Colonic mucosa (tissue), 4 donors: ENCODE measurements at regions not wholly inside any gene's neighbourhood (a gene's known extent, or its start where the extent isn't known, plus 50 kb on each side); places are given as distances from the start of the nearest gene placed in this dataset.

Experiments used
- DNase-seq: peaks from one replicate; pipeline ENCODE4 v3.0.0-alpha.2; 2020
- H3K27ac ChIP-seq: fragments of 200-600 bp; one replicate; pipeline ENCODE4 v1.8.0; 2021
- H3K27me3 ChIP-seq: fragments of 200-600 bp; one replicate; pipeline ENCODE4 v1.8.0; 2021
- H3K36me3 ChIP-seq: fragments of 200-600 bp; one replicate; pipeline ENCODE4 v1.8.0; 2021
- H3K4me1 ChIP-seq: fragments of 200-600 bp; one replicate; pipeline ENCODE4 v1.8.0; 2021; ENCODE audit warnings: mild to moderate bottlenecking
- H3K4me3 ChIP-seq: fragments of 200-600 bp; one replicate; pipeline ENCODE4 v1.8.0; 2021
- H3K9ac ChIP-seq, 2 donors: one replicate each; pipeline ENCODE4 v1.7.0; 2013; ENCODE audit warnings: control low read depth in 2 of 2, low read depth in 2 of 2, low read length in 2 of 2
- H3K9me3 ChIP-seq: fragments of 200-600 bp; one replicate; pipeline ENCODE4 v1.8.0; 2021
- CTCF ChIP-seq: fragments of 200-600 bp; IDR thresholded peaks from one replicate; pipeline ENCODE4 v1.8.0; 2022; ENCODE audit warnings: antibody characterized with exemption, mild to moderate bottlenecking
- intact Hi-C: fragments of 100-400 bp; cut with DNase I; formaldehyde crosslinking; loops from one replicate; pipeline ENCODE4 v1.14.1; 2022
- donor health status: healthy.
- donor health status: DM: no; HTN: no; CAD: no.
- donor health status: DM: no; HTN: no; CAD: no.

DNA sequence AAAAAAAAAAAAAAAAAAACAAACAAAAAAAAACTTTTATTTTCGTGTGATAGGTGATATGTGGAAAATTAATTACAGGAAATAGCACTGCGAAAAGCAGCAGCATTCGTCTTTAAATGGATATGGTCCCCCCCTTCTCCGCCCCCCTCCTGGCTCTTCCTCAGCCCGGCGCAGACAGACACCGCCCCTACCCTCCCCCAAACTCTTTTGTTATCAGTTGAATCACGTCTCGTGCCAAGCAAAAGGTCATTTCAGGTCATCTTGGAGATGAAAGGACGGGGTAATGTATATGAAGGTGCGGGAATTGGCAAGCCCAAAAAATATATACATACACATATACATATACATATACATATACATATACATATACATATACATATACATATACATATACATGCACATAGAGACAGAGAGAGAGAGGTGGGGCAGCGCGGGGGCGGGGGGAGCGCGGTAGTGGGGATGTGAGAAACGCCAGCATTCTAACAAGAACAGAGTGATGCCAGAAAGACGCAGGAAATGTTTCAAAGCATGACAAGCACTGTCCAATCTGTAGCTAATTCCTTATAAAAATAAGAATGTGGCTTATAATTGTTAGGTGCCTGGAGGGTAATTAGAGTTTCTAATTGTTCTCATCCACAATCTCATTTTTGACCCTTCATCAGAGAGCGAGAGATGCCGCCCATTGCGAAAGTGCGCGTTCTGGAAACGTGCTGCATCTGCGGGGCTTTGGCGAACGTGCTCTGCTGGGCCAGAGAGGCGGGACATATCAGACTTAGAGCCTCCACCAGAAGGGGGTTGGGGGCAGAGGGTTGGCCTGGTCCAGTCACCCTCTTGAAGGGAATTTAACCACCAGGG, 214.5 kb upstream of the UBASH3B start:
- peak; percentile 21 for DNase-seq
- no peaks in the 10 kb centered on the region for H3K9me3 ChIP-seq
- no peak overlapping the region for H3K9ac ChIP-seq
- no peak overlapping the region for H3K27ac ChIP-seq
- no peaks in the 10 kb centered on the region for H3K36me3 ChIP-seq
- no peaks in the 10 kb centered on the region for H3K27me3 ChIP-seq
- no peaks in the 10 kb centered on the region for H3K4me1 ChIP-seq
- no peak overlapping the region for H3K4me3 ChIP-seq
- TF ChIP-seq CTCF = no peak
- intact Hi-C loops = no loop called here

DNA sequence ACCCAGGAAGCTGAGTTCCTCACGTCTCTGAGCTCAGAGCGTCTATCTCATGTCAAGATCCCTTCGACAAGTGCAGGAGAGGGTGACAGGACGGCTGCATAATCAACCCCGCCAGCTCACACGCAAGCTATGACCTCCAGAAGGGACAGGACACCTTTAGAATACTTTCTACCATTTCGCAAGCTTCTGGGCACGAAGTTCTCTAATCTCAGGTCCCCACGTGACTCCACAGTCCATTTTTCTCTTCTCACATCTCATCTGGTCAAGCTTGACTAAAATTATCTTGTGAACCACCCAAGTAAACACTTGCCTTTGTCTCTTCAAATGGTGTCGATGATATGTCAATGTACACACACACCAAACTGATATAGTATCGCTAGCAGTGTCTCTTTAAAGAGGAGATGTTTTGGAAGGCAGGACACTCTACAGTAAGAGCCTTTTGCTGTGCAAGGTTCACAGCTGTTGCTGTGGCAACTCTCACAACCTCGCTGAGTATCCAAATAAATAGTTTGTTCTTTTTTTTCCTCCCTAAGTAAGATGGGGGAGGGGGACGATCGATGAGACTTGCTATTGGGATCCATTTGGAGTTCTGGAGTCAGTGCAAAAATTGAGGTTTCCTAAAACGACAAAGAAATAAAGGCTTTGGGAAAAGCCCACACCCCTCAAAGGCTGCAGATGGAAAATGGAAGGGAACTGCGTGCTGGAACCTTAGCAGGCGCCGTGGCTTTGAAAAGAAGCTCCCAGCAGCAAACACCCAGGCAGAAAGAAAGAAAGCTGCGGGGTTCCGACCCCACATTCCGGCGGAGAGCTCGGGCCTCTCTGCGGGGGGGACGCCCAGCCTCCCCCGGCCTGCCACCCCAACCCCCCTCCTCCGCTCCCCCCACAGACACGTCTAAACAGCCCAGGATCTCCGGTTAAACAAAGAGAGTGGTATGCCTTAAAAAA, 215.4 kb upstream of the UBASH3B start:
- peak overlapping the region; percentile 9 for H3K4me3 ChIP-seq
- H3K9me3 ChIP-seq = no peaks in the 10 kb centered on the region
- H3K36me3 ChIP-seq = no peaks in the 10 kb centered on the region
- H3K9ac ChIP-seq = no peak overlapping the region
- no peak for DNase-seq
- no peak for TF ChIP-seq CTCF
- H3K27me3 ChIP-seq = no peaks in the 10 kb centered on the region
- no peak overlapping the region for H3K27ac ChIP-seq
- intact Hi-C loops = no loop called here
- no peaks in the 10 kb centered on the region for H3K4me1 ChIP-seq

- TF ChIP-seq CTCF = no peak
- no peak overlapping the region for H3K27ac ChIP-seq
- H3K4me1 ChIP-seq = no peaks in the 10 kb centered on the region
- no peaks in the 10 kb centered on the region for H3K36me3 ChIP-seq
- H3K9ac ChIP-seq = no peak overlapping the region
- H3K4me3 ChIP-seq = no peak overlapping the region
- no peak for DNase-seq
- no peaks in the 10 kb centered on the region for H3K9me3 ChIP-seq
- intact Hi-C loops = no loop called here
- H3K27me3 ChIP-seq = no peaks in the 10 kb centered on the region
These were observed 219.3 kb upstream of the UBASH3B start for GRCh38 chr11:122436188-122436555.

GRCh38 chr11:122435540-122436187, 219.9 kb upstream of the UBASH3B start:
- H3K4me3 ChIP-seq = no peak overlapping the region
- TF ChIP-seq CTCF = no peak
- H3K9ac ChIP-seq = no peak overlapping the region
- no peaks in the 10 kb centered on the region for H3K27me3 ChIP-seq
- no peaks in the 10 kb centered on the region for H3K4me1 ChIP-seq
- intact Hi-C loops = no loop called here
- H3K9me3 ChIP-seq = no peaks in the 10 kb centered on the region
- DNase-seq = no peak
- H3K36me3 ChIP-seq = no peaks in the 10 kb centered on the region
- no peak overlapping the region for H3K27ac ChIP-seq

GRCh38 chr11:122434786-122435185, 220.7 kb upstream of the UBASH3B start:
- H3K4me1 ChIP-seq = no peaks in the 10 kb centered on the region
- no peaks in the 10 kb centered on the region for H3K27me3 ChIP-seq
- H3K9ac ChIP-seq = no peak overlapping the region
- no peak for TF ChIP-seq CTCF
- intact Hi-C loops = no loop called here
- H3K36me3 ChIP-seq = no peaks in the 10 kb centered on the region
- DNase-seq = no peak
- H3K27ac ChIP-seq = no peak overlapping the region
- no peaks in the 10 kb centered on the region for H3K9me3 ChIP-seq
- no peak overlapping the region for H3K4me3 ChIP-seq
